Loucy (cell line): ENCODE measurements at regions not wholly inside any gene's neighbourhood (a gene's known extent, or its start where the extent isn't known, plus 50 kb on each side); places are given as distances from the start of the nearest gene placed in this dataset.

Source experiments
- EZH2phosphoT487 ChIP-seq: fragments of 200-600 bp; IDR thresholded peaks from 2 replicates; pipeline ENCODE4 v1.6.1; 2018; ENCODE audit warnings: antibody characterized with exemption, mild to moderate bottlenecking, moderate library complexity, borderline replicate concordance
- TF ChIP-seq, protein P1 (sequence below): fragments of 200-600 bp; sonication (generic); conservative IDR thresholded peaks from 2 replicates; pipeline ENCODE4 v1.5.1; 2014; ENCODE audit warnings: mild to moderate bottlenecking, antibody characterized with exemption, low read length

GRCh38 chrX:138938003-138938402, 226.5 kb upstream of the FGF13 start:
- TF ChIP-seq, protein P1, sequence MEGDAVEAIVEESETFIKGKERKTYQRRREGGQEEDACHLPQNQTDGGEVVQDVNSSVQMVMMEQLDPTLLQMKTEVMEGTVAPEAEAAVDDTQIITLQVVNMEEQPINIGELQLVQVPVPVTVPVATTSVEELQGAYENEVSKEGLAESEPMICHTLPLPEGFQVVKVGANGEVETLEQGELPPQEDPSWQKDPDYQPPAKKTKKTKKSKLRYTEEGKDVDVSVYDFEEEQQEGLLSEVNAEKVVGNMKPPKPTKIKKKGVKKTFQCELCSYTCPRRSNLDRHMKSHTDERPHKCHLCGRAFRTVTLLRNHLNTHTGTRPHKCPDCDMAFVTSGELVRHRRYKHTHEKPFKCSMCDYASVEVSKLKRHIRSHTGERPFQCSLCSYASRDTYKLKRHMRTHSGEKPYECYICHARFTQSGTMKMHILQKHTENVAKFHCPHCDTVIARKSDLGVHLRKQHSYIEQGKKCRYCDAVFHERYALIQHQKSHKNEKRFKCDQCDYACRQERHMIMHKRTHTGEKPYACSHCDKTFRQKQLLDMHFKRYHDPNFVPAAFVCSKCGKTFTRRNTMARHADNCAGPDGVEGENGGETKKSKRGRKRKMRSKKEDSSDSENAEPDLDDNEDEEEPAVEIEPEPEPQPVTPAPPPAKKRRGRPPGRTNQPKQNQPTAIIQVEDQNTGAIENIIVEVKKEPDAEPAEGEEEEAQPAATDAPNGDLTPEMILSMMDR, result no peak
- TF ChIP-seq EZH2phosphoT487, result no peak
